H9 (cell line): ENCODE measurements at regions not wholly inside any gene's neighbourhood (a gene's known extent, or its start where the extent isn't known, plus 50 kb on each side); places are given as distances from the start of the nearest gene placed in this dataset.

ENCODE experiments used
- DNase-seq: peaks from one replicate; pipeline ENCODE4 v3.0.0-alpha.2; 2017
- H2AFZ ChIP-seq: one replicate; pipeline ENCODE4 v1.6.1; 2013; ENCODE audit warnings: mild to moderate bottlenecking, low read length, control low read depth, moderate library complexity
- H2AK5ac ChIP-seq: 2 replicates; pipeline ENCODE4 v1.6.1; 2013; ENCODE audit warnings: low read length, control low read depth, mixed read lengths; ENCODE audit not compliant: insufficient read length
- H2BK120ac ChIP-seq: one replicate; pipeline ENCODE4 v1.6.1; 2013; ENCODE audit warnings: low read depth, mild to moderate bottlenecking, low read length, control low read depth, inconsistent platforms; ENCODE audit not compliant: poor library complexity, severe bottlenecking
- H2BK12ac ChIP-seq: 2 replicates; pipeline ENCODE4 v1.6.1; 2013; ENCODE audit warnings: low read length, control low read depth, mixed read lengths, low read depth; ENCODE audit not compliant: insufficient read length
- H2BK15ac ChIP-seq: 2 replicates; pipeline ENCODE4 v1.6.1; 2013; ENCODE audit warnings: low read depth, low read length, control low read depth
- H2BK20ac ChIP-seq: one replicate; pipeline ENCODE4 v1.6.1; 2013; ENCODE audit warnings: low read depth, mild to moderate bottlenecking, low read length, control low read depth, inconsistent platforms; ENCODE audit not compliant: poor library complexity, severe bottlenecking
- H2BK5ac ChIP-seq: 2 replicates; pipeline ENCODE4 v1.6.1; 2013; ENCODE audit warnings: low read length, control low read depth, mixed read lengths; ENCODE audit not compliant: insufficient read length
- H3K14ac ChIP-seq: 2 replicates; pipeline ENCODE4 v1.6.1; 2013; ENCODE audit warnings: low read length, control low read depth; ENCODE audit not compliant: insufficient read depth
- H3K18ac ChIP-seq: 2 replicates; pipeline ENCODE4 v1.6.1; 2013; ENCODE audit warnings: low read depth, mild to moderate bottlenecking, mixed read lengths, low read length, control low read depth; ENCODE audit not compliant: insufficient read length
- H3K23ac ChIP-seq: 2 replicates; pipeline ENCODE4 v1.6.1; 2013; ENCODE audit warnings: low read length, control low read depth, mixed read lengths, low read depth; ENCODE audit not compliant: insufficient read length
- H3K23me2 ChIP-seq: 2 replicates; pipeline ENCODE4 v1.6.1; 2013; ENCODE audit warnings: low read depth, mild to moderate bottlenecking, mixed read lengths, low read length, control low read depth; ENCODE audit not compliant: insufficient read length, poor library complexity, severe bottlenecking
- H3K27ac ChIP-seq: 2 replicates; pipeline ENCODE4 v1.5.1; 2013; ENCODE audit warnings: low read length, control low read depth, mixed read lengths, low read depth; ENCODE audit not compliant: insufficient read length
- H3K27me3 ChIP-seq: 2 replicates; pipeline ENCODE4 v1.6.1; 2013; ENCODE audit warnings: low read length, control low read depth, inconsistent platforms; ENCODE audit not compliant: insufficient read depth
- H3K4ac ChIP-seq: 2 replicates; pipeline ENCODE4 v1.6.1; 2013; ENCODE audit warnings: low read depth, mild to moderate bottlenecking, control low read depth, inconsistent platforms, low read length, moderate library complexity
- H3K4me1 ChIP-seq: 2 replicates; pipeline ENCODE4 v1.6.1; 2013; ENCODE audit warnings: low read length, control low read depth, inconsistent platforms; ENCODE audit not compliant: insufficient read depth
- H3K4me2 ChIP-seq: 2 replicates; pipeline ENCODE4 v1.6.1; 2013; ENCODE audit warnings: low read length, control low read depth, mixed read lengths; ENCODE audit not compliant: insufficient read length, insufficient read depth
- H3K56ac ChIP-seq: 2 replicates; pipeline ENCODE4 v1.6.1; 2013; ENCODE audit warnings: low read depth, mild to moderate bottlenecking, mixed read lengths, low read length, control low read depth; ENCODE audit not compliant: insufficient read length
- H3K79me1 ChIP-seq: 2 replicates; pipeline ENCODE4 v1.6.1; 2013; ENCODE audit warnings: low read depth, mild to moderate bottlenecking, moderate library complexity, low read length, control low read depth, inconsistent platforms; ENCODE audit not compliant: insufficient read depth, poor library complexity, severe bottlenecking
- H3K79me2 ChIP-seq: 2 replicates; pipeline ENCODE4 v1.6.1; 2013; ENCODE audit warnings: low read length, control low read depth, inconsistent platforms; ENCODE audit not compliant: insufficient read depth
- H3K9ac ChIP-seq: 2 replicates; pipeline ENCODE4 v1.6.1; 2013; ENCODE audit warnings: low read length, control low read depth, mixed read lengths; ENCODE audit not compliant: insufficient read length; ENCODE audit errors: extremely low read depth
- H3K9me3 ChIP-seq: one replicate; pipeline ENCODE4 v1.6.1; 2013; ENCODE audit warnings: low read depth, low read length, inconsistent platforms; ENCODE audit not compliant: control insufficient read depth
- H3T11ph ChIP-seq: one replicate; pipeline ENCODE4 v1.6.1; 2013; ENCODE audit warnings: mild to moderate bottlenecking, low read length, control low read depth, inconsistent platforms
- H4K20me1 ChIP-seq: one replicate; pipeline ENCODE4 v1.6.1; 2013; ENCODE audit not compliant: control insufficient read depth, insufficient read length, insufficient read depth
- H4K5ac ChIP-seq: 2 replicates; pipeline ENCODE4 v1.6.1; 2013; ENCODE audit warnings: low read depth, mild to moderate bottlenecking, mixed read lengths, low read length, control low read depth; ENCODE audit not compliant: insufficient read length
- H4K8ac ChIP-seq: replicated peaks from 2 replicates; pipeline ENCODE4 v1.6.1; 2013; ENCODE audit warnings: low read length, control low read depth, mixed read lengths, low read depth; ENCODE audit not compliant: insufficient read length
- H4K91ac ChIP-seq: 2 replicates; pipeline ENCODE4 v1.6.1; 2013; ENCODE audit warnings: low read depth, mild to moderate bottlenecking, moderate library complexity, mixed read lengths, low read length, control low read depth; ENCODE audit not compliant: insufficient read length
- H3K27ac Mint-ChIP-seq, 3 experiments: 2 replicates in 2 of 3; 3 replicates in 1 of 3; pipeline ENCODE4 v1.8.0; 2020 to 2021; ENCODE audit warnings: mixed read lengths in 3 of 3, mild to moderate bottlenecking in 1 of 3, moderate library complexity in 1 of 3
- H3K27me3 Mint-ChIP-seq: 2 replicates; pipeline ENCODE4 v1.8.0; 2021; ENCODE audit warnings: low read depth, mild to moderate bottlenecking, moderate library complexity, mixed read lengths
- H3K36me3 Mint-ChIP-seq, 3 experiments: 2 replicates in 2 of 3; 3 replicates in 1 of 3; pipeline ENCODE4 v1.8.0; 2020 to 2021; ENCODE audit warnings: low read depth in 3 of 3, mixed read lengths in 3 of 3; ENCODE audit not compliant: insufficient read depth in 1 of 3
- H3K4me1 Mint-ChIP-seq, 2 experiments: 2 replicates each; pipeline ENCODE4 v1.8.0; 2020; ENCODE audit warnings: mixed read lengths in 2 of 2
- H3K4me3 Mint-ChIP-seq, 2 experiments: 2 replicates in 1 of 2; 3 replicates in 1 of 2; pipeline ENCODE4 v1.8.0; 2020 to 2021; ENCODE audit warnings: mild to moderate bottlenecking in 2 of 2, mixed read lengths in 2 of 2, moderate library complexity in 1 of 2
- H3K9me3 Mint-ChIP-seq, 2 experiments: 2 replicates in 1 of 2; 3 replicates in 1 of 2; pipeline ENCODE4 v1.8.0; 2020; ENCODE audit warnings: mild to moderate bottlenecking in 2 of 2, mixed read lengths in 2 of 2, moderate library complexity in 1 of 2
- WGBS: extraction: QIAGEN DNeasy Blood & Tissue Kit; methylation state at CpG from one replicate; pipeline ENCODE4 v1.1.7; 2013; ENCODE audit warnings: missing lambda C conversion rate, low lambda C conversion rate, mixed read lengths; ENCODE audit not compliant: insufficient read length; ENCODE audit errors: extremely low coverage; 5-methylcytosine and 5-hydroxymethylcytosine counted together
- TF ChIP-seq, protein P1 (sequence below): fragments of 200-600 bp; sonication (generic); conservative IDR thresholded peaks from 3 replicates; pipeline ENCODE4 v1.8.0; 2021; ENCODE audit warnings: antibody characterized with exemption, mild to moderate bottlenecking

DNA sequence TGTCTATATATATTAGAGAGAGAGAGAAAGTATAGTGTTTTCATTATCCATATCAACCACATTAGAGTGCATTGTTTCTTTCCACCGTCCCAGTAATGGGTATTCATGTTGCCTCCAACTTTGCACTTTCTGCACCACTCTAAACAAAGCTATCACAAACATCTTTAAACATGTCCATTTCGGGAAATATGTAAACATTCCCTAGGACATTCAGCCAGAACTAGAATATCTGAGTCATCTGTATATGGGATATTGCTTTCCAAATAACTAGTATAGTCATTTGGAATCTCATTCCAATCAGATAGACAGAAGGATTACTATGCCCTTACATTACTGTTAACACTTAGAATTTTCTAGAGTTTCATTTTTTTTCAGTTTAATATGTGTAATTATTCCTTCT, 914.9 kb upstream of the EPHA6 start:
- Histone ChIP-seq H4K8ac (no peak overlapping the region), H3K9me3 (no peaks in the 10 kb centered on the region), H4K20me1 (no peaks in the 10 kb centered on the region), H3K4me1 (no peaks in the 10 kb centered on the region), H3K23me2 (no peaks in the 10 kb centered on the region), H3K9ac (no peak overlapping the region), H2BK15ac (no peak overlapping the region), H3K27me3 (no peaks in the 10 kb centered on the region), H3K4ac (no peak overlapping the region), H2BK5ac (no peak overlapping the region), H3K27ac (no peak overlapping the region), H2BK12ac (no peak overlapping the region), H2BK120ac (no peak overlapping the region), H3K56ac (no peak overlapping the region), H4K91ac (no peak overlapping the region), H3K23ac (no peak overlapping the region), H4K5ac (no peak overlapping the region), H3K18ac (no peak overlapping the region), H2AK5ac (no peak overlapping the region), H3T11ph (no peak overlapping the region), H3K14ac (no peak overlapping the region), H3K79me1 (no peaks in the 10 kb centered on the region), H3K4me2 (no peak overlapping the region), H2BK20ac (no peak overlapping the region), H2AFZ (no peak overlapping the region), H3K79me2 (no peaks in the 10 kb centered on the region)
- Mint-ChIP-seq H3K36me3 (no peaks in the 10 kb centered on the region), H3K27ac (no peak overlapping the region), H3K4me3 (no peak overlapping the region), H3K9me3 (no peaks in the 10 kb centered on the region), H3K4me1 (no peaks in the 10 kb centered on the region), H3K27me3 (no peaks in the 10 kb centered on the region)
- TF ChIP-seq, protein P1, sequence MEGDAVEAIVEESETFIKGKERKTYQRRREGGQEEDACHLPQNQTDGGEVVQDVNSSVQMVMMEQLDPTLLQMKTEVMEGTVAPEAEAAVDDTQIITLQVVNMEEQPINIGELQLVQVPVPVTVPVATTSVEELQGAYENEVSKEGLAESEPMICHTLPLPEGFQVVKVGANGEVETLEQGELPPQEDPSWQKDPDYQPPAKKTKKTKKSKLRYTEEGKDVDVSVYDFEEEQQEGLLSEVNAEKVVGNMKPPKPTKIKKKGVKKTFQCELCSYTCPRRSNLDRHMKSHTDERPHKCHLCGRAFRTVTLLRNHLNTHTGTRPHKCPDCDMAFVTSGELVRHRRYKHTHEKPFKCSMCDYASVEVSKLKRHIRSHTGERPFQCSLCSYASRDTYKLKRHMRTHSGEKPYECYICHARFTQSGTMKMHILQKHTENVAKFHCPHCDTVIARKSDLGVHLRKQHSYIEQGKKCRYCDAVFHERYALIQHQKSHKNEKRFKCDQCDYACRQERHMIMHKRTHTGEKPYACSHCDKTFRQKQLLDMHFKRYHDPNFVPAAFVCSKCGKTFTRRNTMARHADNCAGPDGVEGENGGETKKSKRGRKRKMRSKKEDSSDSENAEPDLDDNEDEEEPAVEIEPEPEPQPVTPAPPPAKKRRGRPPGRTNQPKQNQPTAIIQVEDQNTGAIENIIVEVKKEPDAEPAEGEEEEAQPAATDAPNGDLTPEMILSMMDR = no peak
- WGBS = no CpG with 5 or more reads among the region's 2 CpGs
- no peak for DNase-seq
